Panc1 (cell line): ENCODE measurements at regions not wholly inside any gene's neighbourhood (a gene's known extent, or its start where the extent isn't known, plus 50 kb on each side); places are given as distances from the start of the nearest gene placed in this dataset.

Experiments
- ATAC-seq: fragments of 200-7000 bp; cut with Tn5 transposase; 2 replicates; pipeline ENCODE4 v1.9.1; 2020; ENCODE audit warnings: mild to moderate bottlenecking, moderate library complexity
- BruUV-seq: library from RNA; stranded (reverse); fragments of 400-500 nt; replicated peaks from 2 replicates; lab custom pipeline; 2021; lab: Mats Ljungman, UMichigan
- CTCF ChIA-PET: fragments of 300-600 bp; sonication (Branson Sonifier 250); formaldehyde crosslinking; loops from one replicate; lab custom pipeline; 2022; ENCODE audit warnings: antibody characterized with exemption; lab: Charles Lee
- POLR2A ChIA-PET: fragments of 300-600 bp; sonication (Branson Sonifier 250); formaldehyde crosslinking; loops from one replicate; lab custom pipeline; 2022; ENCODE audit warnings: antibody characterized with exemption; lab: Charles Lee
- DNase-seq: peaks from one replicate; pipeline ENCODE4 v3.0.0-alpha.2; 2010; ENCODE audit warnings: low read depth, low spot score
- H3K27ac ChIP-seq: 2 replicates; pipeline ENCODE4 v1.5.1; 2011; ENCODE audit warnings: mild to moderate bottlenecking, low read length, inconsistent platforms
- H3K27me3 ChIP-seq: fragments of 200-500 bp; sonication (Bioruptor generic); 2 replicates; pipeline ENCODE4 v1.6.0; 2014; ENCODE audit warnings: low read length, inconsistent platforms; ENCODE audit not compliant: control insufficient read depth, insufficient read depth
- H3K36me3 ChIP-seq: fragments of 200-500 bp; sonication (Bioruptor generic); 2 replicates; pipeline ENCODE4 v1.5.1; 2014; ENCODE audit warnings: inconsistent platforms, mild to moderate bottlenecking, low read length, moderate library complexity; ENCODE audit not compliant: control insufficient read depth, insufficient read depth
- H3K4me1 ChIP-seq: 2 replicates; pipeline ENCODE4 v1.5.1; 2011; ENCODE audit warnings: inconsistent platforms, mild to moderate bottlenecking, low read length, moderate library complexity; ENCODE audit not compliant: control insufficient read depth, insufficient read depth
- H3K4me3 ChIP-seq, 2 experiments: 2 replicates each; pipeline ENCODE4 v1.5.1; 2011 to 2012; ENCODE audit warnings: low read depth in 2 of 2, low read length in 2 of 2, mild to moderate bottlenecking in 2 of 2, inconsistent platforms in 1 of 2, moderate library complexity in 1 of 2
- H3K9me3 ChIP-seq: fragments of 200-500 bp; sonication (Bioruptor generic); 2 replicates; pipeline ENCODE4 v1.5.1; 2014; ENCODE audit warnings: low read depth, mild to moderate bottlenecking, inconsistent platforms, low read length, moderate library complexity; ENCODE audit not compliant: control insufficient read depth, insufficient read depth
- CTCF ChIP-seq: fragments of 450-650 bp; IDR thresholded peaks from 2 replicates; pipeline ENCODE4 v1.5.1; 2017; ENCODE audit warnings: mild to moderate bottlenecking
- POLR2AphosphoS5 ChIP-seq: IDR thresholded peaks from 2 replicates; pipeline ENCODE4 v1.6.1; 2012; ENCODE audit warnings: mild to moderate bottlenecking, low read depth, low read length, moderate library complexity
- REST ChIP-seq, 2 experiments: IDR thresholded peaks; 2 replicates each; pipeline ENCODE4 v1.6.1; 2011 to 2012; ENCODE audit warnings: low read depth in 2 of 2, control low read depth in 1 of 2, low read length in 1 of 2, mild to moderate bottlenecking in 1 of 2, moderate library complexity in 1 of 2; ENCODE audit not compliant: insufficient read depth in 1 of 2
- SIN3A ChIP-seq: IDR thresholded peaks from 2 replicates; pipeline ENCODE4 v1.6.1; 2012; ENCODE audit warnings: low read depth, mild to moderate bottlenecking, low read length, moderate library complexity, borderline replicate concordance; ENCODE audit not compliant: insufficient read depth
- TCF7L2 ChIP-seq: IDR thresholded peaks from 2 replicates; pipeline ENCODE4 v1.6.1; 2011; ENCODE audit warnings: mild to moderate bottlenecking, low read depth, low read length, inconsistent platforms
- in situ Hi-C: cut with HindIII; loops from 2 replicates; pipeline ENCODE4 v1.10.0; 2016; ENCODE audit warnings: low sequenced_read_pairs, low pct_unique_long_range_greater_than_20kb
- intact Hi-C: fragments of 100-400 bp; cut with micrococcal nuclease; formaldehyde crosslinking; loops from one replicate; pipeline ENCODE4 v1.10.0; 2022; ENCODE audit not compliant: unreplicated experiment

- CTCF ChIA-PET = no interaction called here
- BruUV-seq = no TSS peak
- H3K4me3 ChIP-seq = no peak overlapping the region
- H3K36me3 ChIP-seq = no peaks in the 10 kb centered on the region
- TF ChIP-seq REST (IDR thresholded peaks at IDR 0.05; ENCODE audit: insufficient read depth in 1 of 2, low read depth in 2 of 2, low read length in 1 of 2) = no peak
- TF ChIP-seq SIN3A = no peak
- TF ChIP-seq TCF7L2 = no peak
- no peak for TF ChIP-seq POLR2AphosphoS5
- TF ChIP-seq CTCF = no peak
- DNase-seq = no peak
- in situ Hi-C loops (no loop called here), intact Hi-C loops (no loop called here)
- ATAC-seq = peak; percentile 66; the same call in 1 of the 2 replicates
- POLR2A ChIA-PET = no interaction called here
- no peaks in the 10 kb centered on the region for H3K9me3 ChIP-seq
- H3K27me3 ChIP-seq = peaks cover 2% of the 10 kb centered on the region; the same call in 1 of the 2 replicates
- no peaks in the 10 kb centered on the region for H3K4me1 ChIP-seq
- H3K27ac ChIP-seq = no peak overlapping the region
Observed at GRCh38 chr2:239893236-239893515, 132.0 kb downstream of the NDUFA10 start.

GRCh38 chr2:239892441-239893235 is 132.5 kb downstream of the NDUFA10 start:
- no peak overlapping the region for H3K4me3 ChIP-seq
- H3K4me1 ChIP-seq = no peaks in the 10 kb centered on the region
- H3K27ac ChIP-seq = no peak overlapping the region
- ChIA-PET CTCF (no interaction called here), POLR2A (no interaction called here)
- H3K27me3 ChIP-seq = peaks cover 2% of the 10 kb centered on the region; the same call in 1 of the 2 replicates
- in situ Hi-C loops (no loop called here), intact Hi-C loops (no loop called here)
- ATAC-seq (no peak), DNase-seq (no peak)
- BruUV-seq = no TSS peak
- no peaks in the 10 kb centered on the region for H3K36me3 ChIP-seq
- H3K9me3 ChIP-seq = no peaks in the 10 kb centered on the region
- no peak for TF ChIP-seq REST (IDR thresholded peaks at IDR 0.05; ENCODE audit: insufficient read depth in 1 of 2, low read depth in 2 of 2, low read length in 1 of 2)
- TF ChIP-seq SIN3A = no peak
- no peak for TF ChIP-seq TCF7L2
- no peak; the same call in 1 of the 2 replicates for TF ChIP-seq CTCF
- no peak for TF ChIP-seq POLR2AphosphoS5
